Colonic mucosa (tissue), 4 donors: ENCODE measurements at regions not wholly inside any gene's neighbourhood (a gene's known extent, or its start where the extent isn't known, plus 50 kb on each side); places are given as distances from the start of the nearest gene placed in this dataset.

Source experiments
- DNase-seq: peaks from one replicate; pipeline ENCODE4 v3.0.0-alpha.2; 2020
- H3K27ac ChIP-seq: fragments of 200-600 bp; one replicate; pipeline ENCODE4 v1.8.0; 2021
- H3K27me3 ChIP-seq: fragments of 200-600 bp; one replicate; pipeline ENCODE4 v1.8.0; 2021
- H3K36me3 ChIP-seq: fragments of 200-600 bp; one replicate; pipeline ENCODE4 v1.8.0; 2021
- H3K4me1 ChIP-seq: fragments of 200-600 bp; one replicate; pipeline ENCODE4 v1.8.0; 2021; ENCODE audit warnings: mild to moderate bottlenecking
- H3K4me3 ChIP-seq: fragments of 200-600 bp; one replicate; pipeline ENCODE4 v1.8.0; 2021
- H3K9ac ChIP-seq, 2 donors: one replicate each; pipeline ENCODE4 v1.7.0; 2013; ENCODE audit warnings: control low read depth in 2 of 2, low read depth in 2 of 2, low read length in 2 of 2
- H3K9me3 ChIP-seq: fragments of 200-600 bp; one replicate; pipeline ENCODE4 v1.8.0; 2021
- CTCF ChIP-seq: fragments of 200-600 bp; IDR thresholded peaks from one replicate; pipeline ENCODE4 v1.8.0; 2022; ENCODE audit warnings: antibody characterized with exemption, mild to moderate bottlenecking
- intact Hi-C: fragments of 100-400 bp; cut with DNase I; formaldehyde crosslinking; loops from one replicate; pipeline ENCODE4 v1.14.1; 2022
- donor health status: healthy.
- donor health status: DM: no; HTN: no; CAD: no.
- donor health status: DM: no; HTN: no; CAD: no.

GRCh38 chr7:17207220-17207619 lies 91.2 kb upstream of the AHR start:
- H3K4me1 ChIP-seq = no peaks in the 10 kb centered on the region
- H3K27ac ChIP-seq = no peak overlapping the region
- no peak overlapping the region for H3K9ac ChIP-seq
- no peaks in the 10 kb centered on the region for H3K27me3 ChIP-seq
- no peak for TF ChIP-seq CTCF
- H3K36me3 ChIP-seq = no peaks in the 10 kb centered on the region
- no peaks in the 10 kb centered on the region for H3K9me3 ChIP-seq
- no peak overlapping the region for H3K4me3 ChIP-seq
- intact Hi-C loops = no loop called here
- peak; percentile 25 for DNase-seq

GRCh38 chr7:17209101-17209500 lies 89.4 kb upstream of the AHR start:
- intact Hi-C loops = no loop called here
- H3K4me1 ChIP-seq = no peaks in the 10 kb centered on the region
- TF ChIP-seq CTCF = no peak
- no peak for DNase-seq
- no peak overlapping the region for H3K27ac ChIP-seq
- no peak overlapping the region for H3K4me3 ChIP-seq
- H3K9me3 ChIP-seq = no peaks in the 10 kb centered on the region
- no peaks in the 10 kb centered on the region for H3K27me3 ChIP-seq
- no peaks in the 10 kb centered on the region for H3K36me3 ChIP-seq
- H3K9ac ChIP-seq = no peak overlapping the region

- Histone ChIP-seq H3K4me1 (no peaks in the 10 kb centered on the region), H3K4me3 (no peak overlapping the region), H3K9ac (no peak overlapping the region), H3K27ac (no peak overlapping the region), H3K9me3 (no peaks in the 10 kb centered on the region), H3K27me3 (no peaks in the 10 kb centered on the region), H3K36me3 (no peaks in the 10 kb centered on the region)
- no peak for DNase-seq
- TF ChIP-seq CTCF = no peak
- intact Hi-C loops = no loop called here
Measured at GRCh38 chr7:17211307-17211836, 87.1 kb upstream of the AHR start.

- no peak for DNase-seq
- intact Hi-C loops = no loop called here
Measured at GRCh38 chr7:17212188-17212587, 86.3 kb upstream of the AHR start.

GRCh38 chr7:17227766-17228490 lies 70.5 kb upstream of the AHR start:
- Histone ChIP-seq H3K36me3 (no peaks in the 10 kb centered on the region), H3K9ac (no peak overlapping the region), H3K9me3 (no peaks in the 10 kb centered on the region), H3K27ac (no peak overlapping the region), H3K4me1 (no peaks in the 10 kb centered on the region), H3K4me3 (no peak overlapping the region), H3K27me3 (no peaks in the 10 kb centered on the region)
- no peak for DNase-seq
- intact Hi-C loops = no loop called here
- no peak for TF ChIP-seq CTCF

More at GRCh38 chr7:17212188-17212587, 86.3 kb upstream of the AHR start:
- no peak for TF ChIP-seq CTCF
- H3K27ac ChIP-seq = no peak overlapping the region
- no peak overlapping the region for H3K9ac ChIP-seq
- no peaks in the 10 kb centered on the region for H3K4me1 ChIP-seq
- no peaks in the 10 kb centered on the region for H3K27me3 ChIP-seq
- H3K4me3 ChIP-seq = no peak overlapping the region
- no peaks in the 10 kb centered on the region for H3K9me3 ChIP-seq
- H3K36me3 ChIP-seq = no peaks in the 10 kb centered on the region
